Glutamatergic neuron (in vitro differentiated cells): ENCODE measurements at regions not wholly inside any gene's neighbourhood (a gene's known extent, or its start where the extent isn't known, plus 50 kb on each side); places are given as distances from the start of the nearest gene placed in this dataset.

Source experiments
- DNase-seq: peaks from one replicate; pipeline ENCODE4 v3.0.0; 2022
- H3K27ac Mint-ChIP-seq: one replicate; pipeline ENCODE4 v1.8.0; 2020; ENCODE audit warnings: mild to moderate bottlenecking, mixed read lengths, inconsistent platforms; ENCODE audit not compliant: unreplicated experiment
- H3K27me3 Mint-ChIP-seq: one replicate; pipeline ENCODE4 v1.8.0; 2020; ENCODE audit warnings: mild to moderate bottlenecking, moderate library complexity, mixed read lengths, inconsistent platforms; ENCODE audit not compliant: unreplicated experiment
- H3K36me3 Mint-ChIP-seq: one replicate; pipeline ENCODE4 v1.8.0; 2020; ENCODE audit warnings: mild to moderate bottlenecking, mixed read lengths, inconsistent platforms; ENCODE audit not compliant: unreplicated experiment
- H3K4me1 Mint-ChIP-seq: one replicate; pipeline ENCODE4 v1.8.0; 2020; ENCODE audit warnings: mild to moderate bottlenecking, low read depth, mixed read lengths, inconsistent platforms; ENCODE audit not compliant: unreplicated experiment
- H3K4me3 Mint-ChIP-seq: one replicate; pipeline ENCODE4 v1.8.0; 2020; ENCODE audit warnings: mild to moderate bottlenecking, mixed read lengths, inconsistent platforms; ENCODE audit not compliant: unreplicated experiment
- H3K9me3 Mint-ChIP-seq: one replicate; pipeline ENCODE4 v1.8.0; 2020; ENCODE audit warnings: mild to moderate bottlenecking, moderate library complexity, mixed read lengths, inconsistent platforms; ENCODE audit not compliant: unreplicated experiment
- TF ChIP-seq, protein P1 (sequence below): fragments of 200-600 bp; sonication (generic); IDR thresholded peaks from one replicate; pipeline ENCODE4 v1.5.0; 2021; ENCODE audit not compliant: partially characterized antibody, unreplicated experiment

DNA sequence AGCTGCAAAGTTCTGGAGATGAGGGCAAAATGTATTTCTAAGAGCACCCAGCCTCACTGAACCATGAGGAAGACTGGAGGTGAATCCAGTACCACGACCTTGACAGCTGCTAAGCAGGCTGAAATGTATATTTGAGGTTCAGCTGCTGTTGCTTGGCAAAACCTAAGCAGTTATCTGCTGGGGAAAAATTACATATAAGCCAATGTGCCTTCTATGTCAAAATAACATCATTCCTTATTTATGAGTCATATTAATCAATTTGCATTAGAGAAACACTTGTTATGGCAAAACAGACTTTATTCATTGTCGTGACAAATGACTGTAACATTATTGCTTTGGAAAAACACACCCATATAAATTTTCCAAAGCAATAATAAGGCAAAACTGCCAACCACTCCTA is 560.5 kb upstream of the NR5A2 start:
- Mint-ChIP-seq H3K9me3 (peaks cover 9% of the 10 kb centered on the region), H3K27me3 (no peaks in the 10 kb centered on the region), H3K27ac (no peak overlapping the region), H3K4me1 (peaks cover 2% of the 10 kb centered on the region), H3K36me3 (peaks cover 12% of the 10 kb centered on the region), H3K4me3 (no peak overlapping the region)
- DNase-seq = no peak
- TF ChIP-seq, protein P1, sequence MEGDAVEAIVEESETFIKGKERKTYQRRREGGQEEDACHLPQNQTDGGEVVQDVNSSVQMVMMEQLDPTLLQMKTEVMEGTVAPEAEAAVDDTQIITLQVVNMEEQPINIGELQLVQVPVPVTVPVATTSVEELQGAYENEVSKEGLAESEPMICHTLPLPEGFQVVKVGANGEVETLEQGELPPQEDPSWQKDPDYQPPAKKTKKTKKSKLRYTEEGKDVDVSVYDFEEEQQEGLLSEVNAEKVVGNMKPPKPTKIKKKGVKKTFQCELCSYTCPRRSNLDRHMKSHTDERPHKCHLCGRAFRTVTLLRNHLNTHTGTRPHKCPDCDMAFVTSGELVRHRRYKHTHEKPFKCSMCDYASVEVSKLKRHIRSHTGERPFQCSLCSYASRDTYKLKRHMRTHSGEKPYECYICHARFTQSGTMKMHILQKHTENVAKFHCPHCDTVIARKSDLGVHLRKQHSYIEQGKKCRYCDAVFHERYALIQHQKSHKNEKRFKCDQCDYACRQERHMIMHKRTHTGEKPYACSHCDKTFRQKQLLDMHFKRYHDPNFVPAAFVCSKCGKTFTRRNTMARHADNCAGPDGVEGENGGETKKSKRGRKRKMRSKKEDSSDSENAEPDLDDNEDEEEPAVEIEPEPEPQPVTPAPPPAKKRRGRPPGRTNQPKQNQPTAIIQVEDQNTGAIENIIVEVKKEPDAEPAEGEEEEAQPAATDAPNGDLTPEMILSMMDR = no peak

DNA sequence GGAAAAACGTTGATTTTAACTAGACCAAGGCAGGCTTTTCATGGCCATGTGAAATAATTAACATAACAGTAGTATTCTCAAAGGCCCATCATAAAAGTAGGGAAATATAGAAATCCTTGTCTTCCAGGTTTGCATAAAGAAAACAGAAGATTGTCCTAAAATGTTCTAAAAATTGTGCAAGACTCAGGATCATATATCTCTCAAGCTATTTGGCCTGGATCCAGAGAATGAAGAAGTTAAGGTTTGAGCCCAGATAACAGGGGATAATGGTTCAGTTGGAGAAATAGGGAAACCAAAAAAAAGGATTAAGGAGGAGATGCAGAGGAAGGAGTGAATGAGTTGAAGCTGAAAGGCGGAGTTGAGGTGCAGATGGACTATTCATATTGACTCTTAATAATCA is 555.5 kb upstream of the NR5A2 start:
- Mint-ChIP-seq H3K27ac (no peak overlapping the region), H3K27me3 (no peaks in the 10 kb centered on the region), H3K4me3 (no peak overlapping the region), H3K36me3 (no peaks in the 10 kb centered on the region), H3K9me3 (no peaks in the 10 kb centered on the region), H3K4me1 (no peaks in the 10 kb centered on the region)
- DNase-seq = no peak
- TF ChIP-seq, protein P1 = no peak

- H3K36me3 Mint-ChIP-seq = no peaks in the 10 kb centered on the region
- no peak for DNase-seq
Measured at GRCh38 chr1:199472978-199473377, 554.5 kb upstream of the NR5A2 start.

DNA sequence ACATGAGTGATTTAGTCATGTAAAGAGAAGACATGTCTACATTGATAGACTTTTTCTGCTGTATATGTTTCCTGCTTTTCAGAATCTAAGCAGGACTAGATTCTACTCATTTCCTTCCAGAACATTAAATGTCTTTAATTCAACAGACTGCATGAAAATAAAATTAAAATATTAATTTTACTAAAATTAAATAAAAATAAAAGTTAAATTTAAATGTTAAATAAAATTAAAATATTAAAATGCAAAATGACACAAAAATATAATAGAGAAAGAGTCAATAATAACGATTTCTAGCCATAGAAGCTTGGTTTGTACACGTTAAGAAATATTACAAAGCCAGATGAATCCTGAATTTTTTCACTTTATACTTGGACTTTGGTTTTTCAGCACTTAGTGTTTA is 552.8 kb upstream of the NR5A2 start:
- H3K36me3 Mint-ChIP-seq = no peaks in the 10 kb centered on the region
- no peaks in the 10 kb centered on the region for H3K4me1 Mint-ChIP-seq
- TF ChIP-seq, protein P1 = no peak
- no peak overlapping the region for H3K4me3 Mint-ChIP-seq
- H3K27me3 Mint-ChIP-seq = no peaks in the 10 kb centered on the region
- no peaks in the 10 kb centered on the region for H3K9me3 Mint-ChIP-seq
- DNase-seq = no peak
- no peak overlapping the region for H3K27ac Mint-ChIP-seq

More at GRCh38 chr1:199472978-199473377, 554.5 kb upstream of the NR5A2 start:
- Mint-ChIP-seq H3K27ac (no peak overlapping the region), H3K4me3 (no peak overlapping the region), H3K9me3 (no peaks in the 10 kb centered on the region), H3K27me3 (no peaks in the 10 kb centered on the region), H3K4me1 (no peaks in the 10 kb centered on the region)
- TF ChIP-seq, protein P1 = no peak

- TF ChIP-seq, protein P1 = no peak
- no peaks in the 10 kb centered on the region for H3K36me3 Mint-ChIP-seq
- H3K4me3 Mint-ChIP-seq = no peak overlapping the region
- DNase-seq = no peak
- H3K9me3 Mint-ChIP-seq = peaks cover 4% of the 10 kb centered on the region
- no peak overlapping the region for H3K27ac Mint-ChIP-seq
- H3K27me3 Mint-ChIP-seq = no peaks in the 10 kb centered on the region
- H3K4me1 Mint-ChIP-seq = no peaks in the 10 kb centered on the region
Measured at GRCh38 chr1:199482426-199482825, 545.1 kb upstream of the NR5A2 start.
